ENCODE measurements at regions not wholly inside any gene's neighbourhood (a gene's known extent, or its start where the extent isn't known, plus 50 kb on each side); places are given as distances from the start of the nearest gene placed in this dataset.
"Not testable (repeated sequence)": the region's sequence is repeated elsewhere in the genome, so short reads cannot be mapped to it uniquely, and the experiment has no call there.

- not testable (repeated sequence) for TF ChIP-seq CTCF (conservative IDR thresholded peaks at IDR 0.05; ENCODE audit: low read depth in 2 of 2); EZH2 (IDR thresholded peaks at IDR 0.05; ENCODE audit: low read depth, unreplicated experiment); POLR2AphosphoS5 (IDR thresholded peaks at IDR 0.05; ENCODE audit: low read depth); STAT1 (IDR thresholded peaks at IDR 0.05; ENCODE audit: unreplicated experiment); EZH2phosphoT487 (IDR thresholded peaks at IDR 0.05; ENCODE audit: unreplicated experiment); REST (IDR thresholded peaks at IDR 0.05; ENCODE audit: unreplicated experiment); CREB1 (CRISPR knock-in tag; IDR thresholded peaks at IDR 0.05; ENCODE audit: low read depth); JUNB (IDR thresholded peaks at IDR 0.05; ENCODE audit: unreplicated experiment); ZNF114 (CRISPR knock-in tag; IDR thresholded peaks at IDR 0.05)
- TF ChIP-seq, protein P1, sequence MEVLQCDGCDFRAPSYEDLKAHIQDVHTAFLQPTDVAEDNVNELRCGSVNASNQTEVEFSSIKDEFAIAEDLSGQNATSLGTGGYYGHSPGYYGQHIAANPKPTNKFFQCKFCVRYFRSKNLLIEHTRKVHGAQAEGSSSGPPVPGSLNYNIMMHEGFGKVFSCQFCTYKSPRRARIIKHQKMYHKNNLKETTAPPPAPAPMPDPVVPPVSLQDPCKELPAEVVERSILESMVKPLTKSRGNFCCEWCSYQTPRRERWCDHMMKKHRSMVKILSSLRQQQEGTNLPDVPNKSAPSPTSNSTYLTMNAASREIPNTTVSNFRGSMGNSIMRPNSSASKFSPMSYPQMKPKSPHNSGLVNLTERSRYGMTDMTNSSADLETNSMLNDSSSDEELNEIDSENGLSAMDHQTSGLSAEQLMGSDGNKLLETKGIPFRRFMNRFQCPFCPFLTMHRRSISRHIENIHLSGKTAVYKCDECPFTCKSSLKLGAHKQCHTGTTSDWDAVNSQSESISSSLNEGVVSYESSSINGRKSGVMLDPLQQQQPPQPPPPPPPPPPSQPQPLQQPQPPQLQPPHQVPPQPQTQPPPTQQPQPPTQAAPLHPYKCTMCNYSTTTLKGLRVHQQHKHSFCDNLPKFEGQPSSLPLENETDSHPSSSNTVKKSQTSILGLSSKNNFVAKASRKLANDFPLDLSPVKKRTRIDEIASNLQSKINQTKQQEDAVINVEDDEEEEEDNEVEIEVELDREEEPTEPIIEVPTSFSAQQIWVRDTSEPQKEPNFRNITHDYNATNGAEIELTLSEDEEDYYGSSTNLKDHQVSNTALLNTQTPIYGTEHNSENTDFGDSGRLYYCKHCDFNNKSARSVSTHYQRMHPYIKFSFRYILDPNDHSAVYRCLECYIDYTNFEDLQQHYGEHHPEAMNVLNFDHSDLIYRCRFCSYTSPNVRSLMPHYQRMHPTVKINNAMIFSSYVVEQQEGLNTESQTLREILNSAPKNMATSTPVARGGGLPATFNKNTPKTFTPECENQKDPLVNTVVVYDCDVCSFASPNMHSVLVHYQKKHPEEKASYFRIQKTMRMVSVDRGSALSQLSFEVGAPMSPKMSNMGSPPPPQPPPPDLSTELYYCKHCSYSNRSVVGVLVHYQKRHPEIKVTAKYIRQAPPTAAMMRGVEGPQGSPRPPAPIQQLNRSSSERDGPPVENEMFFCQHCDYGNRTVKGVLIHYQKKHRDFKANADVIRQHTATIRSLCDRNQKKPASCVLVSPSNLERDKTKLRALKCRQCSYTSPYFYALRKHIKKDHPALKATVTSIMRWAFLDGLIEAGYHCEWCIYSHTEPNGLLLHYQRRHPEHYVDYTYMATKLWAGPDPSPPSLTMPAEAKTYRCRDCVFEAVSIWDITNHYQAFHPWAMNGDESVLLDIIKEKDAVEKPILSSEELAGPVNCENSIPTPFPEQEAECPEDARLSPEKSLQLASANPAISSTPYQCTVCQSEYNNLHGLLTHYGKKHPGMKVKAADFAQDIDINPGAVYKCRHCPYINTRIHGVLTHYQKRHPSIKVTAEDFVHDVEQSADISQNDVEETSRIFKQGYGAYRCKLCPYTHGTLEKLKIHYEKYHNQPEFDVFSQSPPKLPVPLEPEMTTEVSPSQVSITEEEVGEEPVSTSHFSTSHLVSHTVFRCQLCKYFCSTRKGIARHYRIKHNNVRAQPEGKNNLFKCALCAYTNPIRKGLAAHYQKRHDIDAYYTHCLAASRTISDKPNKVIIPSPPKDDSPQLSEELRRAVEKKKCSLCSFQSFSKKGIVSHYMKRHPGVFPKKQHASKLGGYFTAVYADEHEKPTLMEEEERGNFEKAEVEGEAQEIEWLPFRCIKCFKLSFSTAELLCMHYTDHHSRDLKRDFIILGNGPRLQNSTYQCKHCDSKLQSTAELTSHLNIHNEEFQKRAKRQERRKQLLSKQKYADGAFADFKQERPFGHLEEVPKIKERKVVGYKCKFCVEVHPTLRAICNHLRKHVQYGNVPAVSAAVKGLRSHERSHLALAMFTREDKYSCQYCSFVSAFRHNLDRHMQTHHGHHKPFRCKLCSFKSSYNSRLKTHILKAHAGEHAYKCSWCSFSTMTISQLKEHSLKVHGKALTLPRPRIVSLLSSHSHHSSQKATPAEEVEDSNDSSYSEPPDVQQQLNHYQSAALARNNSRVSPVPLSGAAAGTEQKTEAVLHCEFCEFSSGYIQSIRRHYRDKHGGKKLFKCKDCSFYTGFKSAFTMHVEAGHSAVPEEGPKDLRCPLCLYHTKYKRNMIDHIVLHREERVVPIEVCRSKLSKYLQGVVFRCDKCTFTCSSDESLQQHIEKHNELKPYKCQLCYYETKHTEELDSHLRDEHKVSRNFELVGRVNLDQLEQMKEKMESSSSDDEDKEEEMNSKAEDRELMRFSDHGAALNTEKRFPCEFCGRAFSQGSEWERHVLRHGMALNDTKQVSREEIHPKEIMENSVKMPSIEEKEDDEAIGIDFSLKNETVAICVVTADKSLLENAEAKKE (CRISPR knock-in tag; IDR thresholded peaks at IDR 0.05), result not testable (repeated sequence)
Measured at GRCh38 chr14:105698940-105699556, 172.7 kb downstream of the TMEM121 start.
